ENCODE measurements at regions not wholly inside any gene's neighbourhood (a gene's known extent, or its start where the extent isn't known, plus 50 kb on each side); places are given as distances from the start of the nearest gene placed in this dataset.
"Not testable (repeated sequence)": the region's sequence is repeated elsewhere in the genome, so short reads cannot be mapped to it uniquely, and the experiment has no call there.

- no peak for TF ChIP-seq ZFX (IDR thresholded peaks at IDR 0.05; ENCODE audit: borderline replicate concordance)
- TF ChIP-seq CTCF (IDR thresholded peaks at IDR 0.05): no peak
- H3K27ac ChIP-seq: no peak overlapping the region
Measured at GRCh38 chr4:31023109-31023508, 302.9 kb downstream of the PCDH7 start.

GRCh38 chr4:31023742-31024141, 303.6 kb downstream of the PCDH7 start:
- H3K27ac ChIP-seq: no peak overlapping the region

GRCh38 chr4:31024781-31025180, 304.6 kb downstream of the PCDH7 start:
- not testable (repeated sequence) for H3K27ac ChIP-seq

More at GRCh38 chr4:31023742-31024141, 303.6 kb downstream of the PCDH7 start:
- no peak for TF ChIP-seq ZFX (IDR thresholded peaks at IDR 0.05; ENCODE audit: borderline replicate concordance)
- no peak for TF ChIP-seq CTCF (IDR thresholded peaks at IDR 0.05)

- H3K27ac ChIP-seq: no peak overlapping the region
- no peak for TF ChIP-seq CTCF (IDR thresholded peaks at IDR 0.05)
- no peak for TF ChIP-seq ZFX (IDR thresholded peaks at IDR 0.05; ENCODE audit: borderline replicate concordance)
Measured at GRCh38 chr4:31026256-31026655, 306.1 kb downstream of the PCDH7 start.

- no peak overlapping the region for H3K27ac ChIP-seq
- no peak for TF ChIP-seq ZFX (IDR thresholded peaks at IDR 0.05; ENCODE audit: borderline replicate concordance)
- no peak for TF ChIP-seq CTCF (IDR thresholded peaks at IDR 0.05)
Measured at GRCh38 chr4:31034550-31034949, 314.4 kb downstream of the PCDH7 start.

GRCh38 chr4:31035761-31036160, 315.6 kb downstream of the PCDH7 start:
- no peak overlapping the region for H3K27ac ChIP-seq
- TF ChIP-seq CTCF (IDR thresholded peaks at IDR 0.05): no peak
- no peak for TF ChIP-seq ZFX (IDR thresholded peaks at IDR 0.05; ENCODE audit: borderline replicate concordance)

- no peak overlapping the region for H3K27ac ChIP-seq
- TF ChIP-seq CTCF (IDR thresholded peaks at IDR 0.05) (no peak), ZFX (IDR thresholded peaks at IDR 0.05; ENCODE audit: borderline replicate concordance) (no peak)
Measured at GRCh38 chr4:31037703-31038102, 317.5 kb downstream of the PCDH7 start.

GRCh38 chr4:31039382-31039781, 319.2 kb downstream of the PCDH7 start:
- TF ChIP-seq CTCF (IDR thresholded peaks at IDR 0.05) (no peak), ZFX (IDR thresholded peaks at IDR 0.05; ENCODE audit: borderline replicate concordance) (no peak)
- no peak overlapping the region for H3K27ac ChIP-seq

All from 22Rv1 (cell line).